ENCODE measurements at regions not wholly inside any gene's neighbourhood (a gene's known extent, or its start where the extent isn't known, plus 50 kb on each side); places are given as distances from the start of the nearest gene placed in this dataset.
"Not testable (repeated sequence)": the region's sequence is repeated elsewhere in the genome, so short reads cannot be mapped to it uniquely, and the experiment has no call there.

DNA sequence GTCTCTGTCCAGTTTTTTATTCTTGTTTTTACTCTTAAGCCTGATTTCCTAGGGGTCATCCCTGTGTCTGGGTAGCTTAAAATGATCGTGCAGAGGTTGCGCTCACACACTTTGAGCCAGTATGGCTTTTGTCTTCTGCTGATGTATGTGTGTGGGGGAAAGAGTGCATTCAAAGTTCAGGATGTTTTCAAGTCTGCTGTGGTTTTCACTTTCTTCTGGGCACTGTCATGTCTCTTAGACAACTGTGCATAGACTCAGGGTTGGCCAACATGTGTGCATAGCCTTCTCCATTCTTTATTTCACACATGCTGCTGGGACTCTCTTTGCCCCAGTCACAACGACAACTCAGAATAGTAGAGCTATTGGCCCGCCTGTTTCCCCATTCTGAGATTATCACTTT lies 139.1 kb downstream of the WNT7A start:
- no peaks in the 10 kb centered on the region for H3F3A ChIP-seq (ENCODE audit: insufficient read depth, low read length, poor library complexity, severe bottlenecking)
- no peaks in the 10 kb centered on the region for H3K79me2 ChIP-seq (replicated peaks; ENCODE audit: insufficient read depth, low read length)
- H3K4me3 ChIP-seq (ENCODE audit: low read length) = no peak overlapping the region
- H3K27ac ChIP-seq (ENCODE audit: low read length) = no peak overlapping the region
- no peak overlapping the region for H3K4me2 ChIP-seq (ENCODE audit: low read length)
- TF ChIP-seq TAF1 (IDR thresholded peaks at IDR 0.05; ENCODE audit: low read depth) = no peak
- no peak for TF ChIP-seq MXI1 (conservative IDR thresholded peaks at IDR 0.05; ENCODE audit: poor library complexity, severe bottlenecking)
- TF ChIP-seq EP300 (conservative IDR thresholded peaks at IDR 0.05; ENCODE audit: poor library complexity, severe bottlenecking) = no peak
- no peak for TF ChIP-seq EZH2 (IDR thresholded peaks at IDR 0.05; ENCODE audit: borderline replicate concordance, insufficient read depth, low read length, poor library complexity, severe bottlenecking)
- TF ChIP-seq SMC3 (conservative IDR thresholded peaks at IDR 0.05; ENCODE audit: poor library complexity) = no peak
- TF ChIP-seq, protein P1, sequence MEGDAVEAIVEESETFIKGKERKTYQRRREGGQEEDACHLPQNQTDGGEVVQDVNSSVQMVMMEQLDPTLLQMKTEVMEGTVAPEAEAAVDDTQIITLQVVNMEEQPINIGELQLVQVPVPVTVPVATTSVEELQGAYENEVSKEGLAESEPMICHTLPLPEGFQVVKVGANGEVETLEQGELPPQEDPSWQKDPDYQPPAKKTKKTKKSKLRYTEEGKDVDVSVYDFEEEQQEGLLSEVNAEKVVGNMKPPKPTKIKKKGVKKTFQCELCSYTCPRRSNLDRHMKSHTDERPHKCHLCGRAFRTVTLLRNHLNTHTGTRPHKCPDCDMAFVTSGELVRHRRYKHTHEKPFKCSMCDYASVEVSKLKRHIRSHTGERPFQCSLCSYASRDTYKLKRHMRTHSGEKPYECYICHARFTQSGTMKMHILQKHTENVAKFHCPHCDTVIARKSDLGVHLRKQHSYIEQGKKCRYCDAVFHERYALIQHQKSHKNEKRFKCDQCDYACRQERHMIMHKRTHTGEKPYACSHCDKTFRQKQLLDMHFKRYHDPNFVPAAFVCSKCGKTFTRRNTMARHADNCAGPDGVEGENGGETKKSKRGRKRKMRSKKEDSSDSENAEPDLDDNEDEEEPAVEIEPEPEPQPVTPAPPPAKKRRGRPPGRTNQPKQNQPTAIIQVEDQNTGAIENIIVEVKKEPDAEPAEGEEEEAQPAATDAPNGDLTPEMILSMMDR (IDR thresholded peaks at IDR 0.05; ENCODE audit: poor library complexity, severe bottlenecking) = no peak
- TF ChIP-seq, protein P2, sequence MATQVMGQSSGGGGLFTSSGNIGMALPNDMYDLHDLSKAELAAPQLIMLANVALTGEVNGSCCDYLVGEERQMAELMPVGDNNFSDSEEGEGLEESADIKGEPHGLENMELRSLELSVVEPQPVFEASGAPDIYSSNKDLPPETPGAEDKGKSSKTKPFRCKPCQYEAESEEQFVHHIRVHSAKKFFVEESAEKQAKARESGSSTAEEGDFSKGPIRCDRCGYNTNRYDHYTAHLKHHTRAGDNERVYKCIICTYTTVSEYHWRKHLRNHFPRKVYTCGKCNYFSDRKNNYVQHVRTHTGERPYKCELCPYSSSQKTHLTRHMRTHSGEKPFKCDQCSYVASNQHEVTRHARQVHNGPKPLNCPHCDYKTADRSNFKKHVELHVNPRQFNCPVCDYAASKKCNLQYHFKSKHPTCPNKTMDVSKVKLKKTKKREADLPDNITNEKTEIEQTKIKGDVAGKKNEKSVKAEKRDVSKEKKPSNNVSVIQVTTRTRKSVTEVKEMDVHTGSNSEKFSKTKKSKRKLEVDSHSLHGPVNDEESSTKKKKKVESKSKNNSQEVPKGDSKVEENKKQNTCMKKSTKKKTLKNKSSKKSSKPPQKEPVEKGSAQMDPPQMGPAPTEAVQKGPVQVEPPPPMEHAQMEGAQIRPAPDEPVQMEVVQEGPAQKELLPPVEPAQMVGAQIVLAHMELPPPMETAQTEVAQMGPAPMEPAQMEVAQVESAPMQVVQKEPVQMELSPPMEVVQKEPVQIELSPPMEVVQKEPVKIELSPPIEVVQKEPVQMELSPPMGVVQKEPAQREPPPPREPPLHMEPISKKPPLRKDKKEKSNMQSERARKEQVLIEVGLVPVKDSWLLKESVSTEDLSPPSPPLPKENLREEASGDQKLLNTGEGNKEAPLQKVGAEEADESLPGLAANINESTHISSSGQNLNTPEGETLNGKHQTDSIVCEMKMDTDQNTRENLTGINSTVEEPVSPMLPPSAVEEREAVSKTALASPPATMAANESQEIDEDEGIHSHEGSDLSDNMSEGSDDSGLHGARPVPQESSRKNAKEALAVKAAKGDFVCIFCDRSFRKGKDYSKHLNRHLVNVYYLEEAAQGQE (IDR thresholded peaks at IDR 0.05; ENCODE audit: borderline replicate concordance) = no peak
- no peak overlapping the region for H3K9ac ChIP-seq (ENCODE audit: low read length)
- H3K9me3 ChIP-seq (ENCODE audit: low read length) = peaks cover 10% of the 10 kb centered on the region
- H3K36me3 ChIP-seq (ENCODE audit: insufficient read depth, low read length) = no peaks in the 10 kb centered on the region
- no peak overlapping the region for H2AFZ ChIP-seq (ENCODE audit: low read depth, low read length)
- no peaks in the 10 kb centered on the region for H4K20me1 ChIP-seq (ENCODE audit: insufficient read depth)
- no peaks in the 10 kb centered on the region for H3K27me3 ChIP-seq (ENCODE audit: insufficient read depth, low read depth, low read length)
- H3K9me2 ChIP-seq (ENCODE audit: insufficient read depth, low read length) = no peaks in the 10 kb centered on the region

DNA sequence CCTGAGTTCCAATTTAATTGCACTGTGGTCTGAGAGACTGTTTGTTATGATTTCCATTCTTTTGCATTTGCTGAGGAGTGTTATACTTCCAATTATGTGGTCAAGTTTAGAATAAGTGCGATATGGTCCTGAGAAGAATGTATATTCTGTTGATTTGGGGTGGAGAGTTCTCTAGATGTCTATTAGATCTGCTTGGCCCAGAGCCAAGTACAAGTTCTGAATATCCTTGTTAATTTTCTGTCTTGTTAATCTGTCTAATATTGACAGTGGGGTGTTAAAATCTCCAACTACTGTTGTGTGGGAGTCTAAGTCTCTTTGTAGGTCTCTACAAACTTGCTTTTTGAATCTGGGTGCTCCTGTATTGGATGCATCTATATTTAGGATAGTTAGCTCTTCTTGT lies 146.1 kb downstream of the WNT7A start:
- not testable (repeated sequence) for H4K20me1 ChIP-seq (ENCODE audit: insufficient read depth); H2AFZ ChIP-seq (ENCODE audit: low read depth, low read length); H3K4me2 ChIP-seq (ENCODE audit: low read length); H3K79me2 ChIP-seq (replicated peaks; ENCODE audit: insufficient read depth, low read length); H3K36me3 ChIP-seq (ENCODE audit: insufficient read depth, low read length); H3K9me2 ChIP-seq (ENCODE audit: insufficient read depth, low read length); H3K4me3 ChIP-seq (ENCODE audit: low read length); H3K27ac ChIP-seq (ENCODE audit: low read length); H3F3A ChIP-seq (ENCODE audit: insufficient read depth, low read length, poor library complexity, severe bottlenecking); H3K9ac ChIP-seq (ENCODE audit: low read length); H3K9me3 ChIP-seq (ENCODE audit: low read length); H3K27me3 ChIP-seq (ENCODE audit: insufficient read depth, low read depth, low read length)

DNA sequence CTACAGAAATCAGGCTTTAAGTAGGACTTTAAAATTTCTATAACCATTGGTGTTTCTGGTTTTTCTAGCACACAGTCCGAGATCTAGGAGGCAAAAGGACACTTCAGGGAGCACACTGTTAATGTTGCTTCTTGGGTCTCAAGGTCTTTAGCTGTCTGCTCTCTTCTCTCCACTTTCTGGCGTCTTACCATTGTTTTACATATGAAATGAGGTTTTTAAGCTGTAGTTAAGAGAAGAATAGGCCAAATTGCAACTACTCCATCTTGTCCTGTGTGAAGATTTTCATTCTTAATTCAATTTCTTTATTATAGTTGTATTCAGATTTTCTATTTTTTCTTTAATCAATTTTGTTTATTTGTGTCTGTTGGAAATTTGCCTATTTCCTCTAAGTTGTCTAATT lies 151.4 kb downstream of the WNT7A start:
- Histone ChIP-seq H3K4me3 (ENCODE audit: low read length) (no peak overlapping the region), H3F3A (ENCODE audit: insufficient read depth, low read length, poor library complexity, severe bottlenecking) (no peaks in the 10 kb centered on the region), H2AFZ (ENCODE audit: low read depth, low read length) (no peak overlapping the region), H3K79me2 (replicated peaks; ENCODE audit: insufficient read depth, low read length) (no peaks in the 10 kb centered on the region), H3K36me3 (ENCODE audit: insufficient read depth, low read length) (no peaks in the 10 kb centered on the region), H4K20me1 (ENCODE audit: insufficient read depth) (no peaks in the 10 kb centered on the region), H3K27ac (ENCODE audit: low read length) (no peak overlapping the region), H3K9me2 (ENCODE audit: insufficient read depth, low read length) (no peaks in the 10 kb centered on the region), H3K27me3 (ENCODE audit: insufficient read depth, low read depth, low read length) (no peaks in the 10 kb centered on the region), H3K4me2 (ENCODE audit: low read length) (no peak overlapping the region), H3K9ac (ENCODE audit: low read length) (no peak overlapping the region), H3K9me3 (ENCODE audit: low read length) (no peaks in the 10 kb centered on the region)
- no peak for TF ChIP-seq TAF1 (IDR thresholded peaks at IDR 0.05; ENCODE audit: low read depth)
- TF ChIP-seq RAD21 (conservative IDR thresholded peaks at IDR 0.05) = no peak
- TF ChIP-seq EP300 (conservative IDR thresholded peaks at IDR 0.05; ENCODE audit: poor library complexity, severe bottlenecking) = no peak
- TF ChIP-seq MXI1 (conservative IDR thresholded peaks at IDR 0.05; ENCODE audit: poor library complexity, severe bottlenecking) = no peak
- TF ChIP-seq, protein P2 (IDR thresholded peaks at IDR 0.05; ENCODE audit: borderline replicate concordance) = no peak

All from neural cell (in vitro differentiated cells).